WERI-Rb-1 (cell line): ENCODE measurements at regions not wholly inside any gene's neighbourhood (a gene's known extent, or its start where the extent isn't known, plus 50 kb on each side); places are given as distances from the start of the nearest gene placed in this dataset.

Experiments used
- DNase-seq: peaks from one replicate; pipeline ENCODE4 v3.0.0-alpha.2; 2020
- H3K27ac ChIP-seq: fragments of 250-450 bp; sonication (Bioruptor Pico); 2 replicates; pipeline ENCODE4 v1.5.1; 2020; ENCODE audit warnings: mild to moderate bottlenecking, moderate library complexity
- H3K27me3 ChIP-seq: fragments of 250-450 bp; sonication (Bioruptor Pico); 2 replicates; pipeline ENCODE4 v1.5.1; 2021; ENCODE audit warnings: mild to moderate bottlenecking, low read depth, moderate library complexity; ENCODE audit not compliant: insufficient read depth, severe bottlenecking
- H3K36me3 ChIP-seq: fragments of 250-450 bp; sonication (Bioruptor Pico); 2 replicates; pipeline ENCODE4 v1.5.1; 2020; ENCODE audit warnings: mild to moderate bottlenecking, moderate library complexity
- H3K4me3 ChIP-seq: 2 replicates; pipeline ENCODE4 v1.5.1; 2011; ENCODE audit warnings: low read depth, mild to moderate bottlenecking, control low read depth, low read length
- H3K9me3 ChIP-seq: fragments of 250-450 bp; sonication (Bioruptor Pico); 2 replicates; pipeline ENCODE4 v1.5.1; 2021; ENCODE audit warnings: mild to moderate bottlenecking, moderate library complexity; ENCODE audit not compliant: severe bottlenecking
- TF ChIP-seq, protein P1 (sequence below): IDR thresholded peaks from 2 replicates; pipeline ENCODE4 v1.5.1; 2011; ENCODE audit warnings: low read depth, mild to moderate bottlenecking, control low read depth, inconsistent platforms, low read length

DNA sequence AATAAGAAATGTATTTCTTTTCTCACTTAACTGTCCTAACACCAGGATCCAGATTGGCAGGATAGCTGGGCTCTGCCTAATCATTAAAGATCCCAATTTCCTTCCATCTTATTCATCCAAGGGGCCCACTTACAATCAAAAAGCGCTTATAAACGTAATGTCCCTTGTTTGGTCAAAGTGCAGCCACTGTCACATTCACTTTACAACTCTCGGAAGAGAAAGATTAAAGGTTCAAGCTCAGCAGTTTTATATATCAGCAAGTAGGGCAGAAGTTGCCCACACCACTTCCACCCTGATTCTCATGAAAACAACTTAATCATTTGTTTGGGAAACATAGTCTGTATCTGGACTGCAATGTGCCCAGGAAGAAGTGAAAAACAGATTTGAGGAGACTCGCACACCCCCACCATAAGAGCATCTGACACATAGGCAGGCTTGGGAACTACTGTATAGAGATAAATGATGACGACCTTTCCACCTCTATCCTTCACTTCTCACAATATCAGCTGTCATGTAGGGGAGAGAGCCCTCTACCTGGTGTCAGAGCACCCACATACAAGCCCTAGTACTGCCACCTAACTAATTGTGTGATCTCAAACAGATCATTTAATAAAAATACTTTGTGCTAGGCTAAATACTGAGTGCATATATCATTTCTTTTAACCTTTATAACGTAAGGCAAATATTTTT is 80.8 kb downstream of the CAPZA3 start:
- TF ChIP-seq, protein P1, sequence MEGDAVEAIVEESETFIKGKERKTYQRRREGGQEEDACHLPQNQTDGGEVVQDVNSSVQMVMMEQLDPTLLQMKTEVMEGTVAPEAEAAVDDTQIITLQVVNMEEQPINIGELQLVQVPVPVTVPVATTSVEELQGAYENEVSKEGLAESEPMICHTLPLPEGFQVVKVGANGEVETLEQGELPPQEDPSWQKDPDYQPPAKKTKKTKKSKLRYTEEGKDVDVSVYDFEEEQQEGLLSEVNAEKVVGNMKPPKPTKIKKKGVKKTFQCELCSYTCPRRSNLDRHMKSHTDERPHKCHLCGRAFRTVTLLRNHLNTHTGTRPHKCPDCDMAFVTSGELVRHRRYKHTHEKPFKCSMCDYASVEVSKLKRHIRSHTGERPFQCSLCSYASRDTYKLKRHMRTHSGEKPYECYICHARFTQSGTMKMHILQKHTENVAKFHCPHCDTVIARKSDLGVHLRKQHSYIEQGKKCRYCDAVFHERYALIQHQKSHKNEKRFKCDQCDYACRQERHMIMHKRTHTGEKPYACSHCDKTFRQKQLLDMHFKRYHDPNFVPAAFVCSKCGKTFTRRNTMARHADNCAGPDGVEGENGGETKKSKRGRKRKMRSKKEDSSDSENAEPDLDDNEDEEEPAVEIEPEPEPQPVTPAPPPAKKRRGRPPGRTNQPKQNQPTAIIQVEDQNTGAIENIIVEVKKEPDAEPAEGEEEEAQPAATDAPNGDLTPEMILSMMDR, result no peak
- Histone ChIP-seq H3K27ac (no peak overlapping the region), H3K27me3 (no peaks in the 10 kb centered on the region), H3K9me3 (no peaks in the 10 kb centered on the region), H3K36me3 (no peaks in the 10 kb centered on the region), H3K4me3 (no peak overlapping the region)
- DNase-seq, result no peak

DNA sequence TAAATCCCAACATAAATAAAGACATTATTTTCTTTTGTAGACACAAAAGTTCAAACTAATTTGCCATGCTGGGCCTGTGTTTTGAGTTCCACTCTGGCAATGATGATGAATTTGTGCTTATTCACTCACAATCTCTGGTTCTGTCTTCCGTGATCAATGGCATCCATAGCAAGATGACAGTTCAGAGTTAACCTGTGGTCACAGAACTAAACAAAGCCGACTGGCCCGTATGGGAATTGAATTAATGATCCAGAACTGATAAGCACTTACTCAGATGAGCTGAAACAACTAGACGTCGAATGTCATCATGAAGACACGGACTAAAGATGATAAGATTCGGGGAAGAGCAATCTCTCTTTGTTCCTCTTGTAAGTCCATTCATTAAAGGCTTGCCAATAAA is 81.6 kb downstream of the CAPZA3 start:
- TF ChIP-seq, protein P1, result no peak
- H3K4me3 ChIP-seq, result no peak overlapping the region
- no peak for DNase-seq
- no peaks in the 10 kb centered on the region for H3K9me3 ChIP-seq
- H3K27me3 ChIP-seq, result no peaks in the 10 kb centered on the region
- H3K27ac ChIP-seq, result no peak overlapping the region
- H3K36me3 ChIP-seq, result no peaks in the 10 kb centered on the region

DNA sequence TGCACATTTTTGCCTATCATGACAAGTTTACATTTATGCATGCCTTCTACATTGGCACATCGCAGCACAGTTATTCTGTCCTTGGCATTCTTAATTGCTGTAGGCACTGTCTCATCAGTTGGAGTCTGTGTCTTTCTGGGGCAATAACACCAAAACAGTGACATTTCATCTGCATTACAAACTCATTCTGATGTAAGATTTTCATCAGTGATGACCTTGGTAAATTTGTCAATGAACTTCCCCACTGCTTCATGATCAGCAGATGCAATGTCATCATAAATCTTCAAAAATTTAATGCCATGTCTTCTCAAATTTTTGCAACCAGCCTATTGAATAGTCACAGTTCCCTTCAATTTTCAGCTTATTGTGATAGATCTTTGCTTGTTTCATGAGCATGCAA is 85.5 kb downstream of the CAPZA3 start:
- TF ChIP-seq, protein P1, result no peak
- no peak overlapping the region for H3K4me3 ChIP-seq
- H3K27ac ChIP-seq, result no peak overlapping the region
- H3K9me3 ChIP-seq, result no peaks in the 10 kb centered on the region
- H3K36me3 ChIP-seq, result no peaks in the 10 kb centered on the region
- DNase-seq, result no peak
- H3K27me3 ChIP-seq, result no peaks in the 10 kb centered on the region

DNA sequence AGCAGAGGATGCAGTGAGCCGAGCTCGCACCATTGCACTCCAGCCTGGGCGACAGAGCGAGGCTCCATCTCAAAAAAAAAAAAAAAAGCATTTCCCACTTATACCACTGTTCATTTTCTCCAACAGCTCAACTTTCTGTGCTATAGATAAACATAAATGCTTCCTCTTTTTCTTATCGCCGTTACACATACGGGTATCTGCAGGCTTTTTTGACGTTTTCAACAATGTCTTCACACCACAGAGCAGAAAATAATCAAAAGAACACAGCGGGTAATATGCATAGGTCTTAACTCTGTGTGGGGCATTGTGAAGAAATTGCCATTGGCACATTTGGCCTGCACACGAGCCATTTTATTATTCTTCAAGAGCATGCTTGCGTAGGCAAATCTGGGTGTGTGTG is 86.4 kb downstream of the CAPZA3 start:
- TF ChIP-seq, protein P1, result no peak
- H3K36me3 ChIP-seq, result no peaks in the 10 kb centered on the region
- no peak overlapping the region for H3K4me3 ChIP-seq
- no peak overlapping the region for H3K27ac ChIP-seq
- H3K27me3 ChIP-seq, result no peaks in the 10 kb centered on the region
- DNase-seq, result no peak
- H3K9me3 ChIP-seq, result peaks cover 6% of the 10 kb centered on the region

DNA sequence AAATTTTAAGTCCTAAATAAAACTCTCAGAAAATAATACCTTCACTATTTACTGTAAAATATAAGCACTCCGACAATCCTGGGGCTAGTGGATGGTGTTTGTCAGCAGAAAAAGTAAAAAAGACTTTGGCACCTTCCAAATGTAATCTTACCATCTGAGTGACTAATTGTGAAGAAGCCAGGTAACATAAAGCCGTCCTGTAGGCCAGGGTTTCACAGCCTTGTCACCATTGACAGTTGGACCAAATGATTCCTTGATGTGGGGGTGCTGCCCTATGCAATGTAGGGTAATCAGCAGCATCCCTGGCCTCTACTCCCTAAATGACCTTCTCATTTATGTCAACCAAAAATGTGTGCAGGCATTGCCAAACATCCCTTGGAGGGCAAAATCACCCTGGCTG is 87.2 kb downstream of the CAPZA3 start:
- no peak for DNase-seq
- H3K27ac ChIP-seq, result no peak overlapping the region
- no peak overlapping the region for H3K4me3 ChIP-seq
- H3K36me3 ChIP-seq, result no peaks in the 10 kb centered on the region
- TF ChIP-seq, protein P1, result no peak
- H3K27me3 ChIP-seq, result no peaks in the 10 kb centered on the region
- peaks cover 8% of the 10 kb centered on the region for H3K9me3 ChIP-seq

DNA sequence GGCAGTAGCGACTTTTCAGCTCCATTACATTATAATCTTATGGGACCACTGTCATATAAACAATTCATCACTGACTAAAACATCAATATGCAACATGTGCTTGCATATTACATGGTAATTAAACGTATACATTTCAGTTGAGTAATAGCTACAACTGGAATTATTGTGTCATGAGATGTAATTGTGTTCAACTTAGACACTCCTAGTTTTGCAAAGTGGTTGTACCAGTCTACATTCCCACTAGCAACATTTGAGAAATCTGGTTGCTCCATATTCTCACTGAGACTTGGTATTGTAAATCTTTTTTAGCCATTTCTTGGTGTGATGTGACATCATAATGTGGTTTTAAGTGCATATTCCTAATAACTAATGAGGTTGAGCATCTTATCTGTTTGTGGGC is 90.0 kb downstream of the CAPZA3 start:
- Histone ChIP-seq H3K36me3 (no peaks in the 10 kb centered on the region), H3K9me3 (peaks cover 8% of the 10 kb centered on the region), H3K4me3 (no peak overlapping the region), H3K27me3 (no peaks in the 10 kb centered on the region), H3K27ac (no peak overlapping the region)
- TF ChIP-seq, protein P1, result no peak
- DNase-seq, result no peak
